ENCODE measurements at regions not wholly inside any gene's neighbourhood (a gene's known extent, or its start where the extent isn't known, plus 50 kb on each side); places are given as distances from the start of the nearest gene placed in this dataset.
"Not testable (repeated sequence)": the region's sequence is repeated elsewhere in the genome, so short reads cannot be mapped to it uniquely, and the experiment has no call there.

- no peak for DNase-seq (ENCODE audit: low read depth)
Observed at GRCh38 chr1:5125208-5125607, 470.8 kb downstream of the AJAP1 start.

GRCh38 chr1:5120559-5120958 lies 466.1 kb downstream of the AJAP1 start:
- DNase-seq (ENCODE audit: low read depth) = no peak

- DNase-seq (ENCODE audit: low read depth) = no peak
Observed at GRCh38 chr1:5119366-5120234, 465.2 kb downstream of the AJAP1 start.

GRCh38 chr1:5118771-5119170 lies 464.4 kb downstream of the AJAP1 start:
- DNase-seq (ENCODE audit: low read depth) = not testable (repeated sequence)

- not testable (repeated sequence) for DNase-seq (ENCODE audit: low read depth)
Observed at GRCh38 chr1:5118292-5118691, 463.9 kb downstream of the AJAP1 start.

- no peak for DNase-seq (ENCODE audit: low read depth)
Observed at GRCh38 chr1:5111581-5111980, 457.2 kb downstream of the AJAP1 start.

GRCh38 chr1:5110508-5110907 lies 456.1 kb downstream of the AJAP1 start:
- DNase-seq (ENCODE audit: low read depth) = no peak

GRCh38 chr1:5109633-5110032 lies 455.2 kb downstream of the AJAP1 start:
- DNase-seq (ENCODE audit: low read depth) = no peak

- DNase-seq (ENCODE audit: low read depth) = no peak
Observed at GRCh38 chr1:5108740-5109139, 454.3 kb downstream of the AJAP1 start.

- no peak for DNase-seq (ENCODE audit: low read depth)
Observed at GRCh38 chr1:5105744-5106143, 451.3 kb downstream of the AJAP1 start.

GRCh38 chr1:5099558-5099957 lies 445.1 kb downstream of the AJAP1 start:
- no peak for DNase-seq (ENCODE audit: low read depth)

- no peak for DNase-seq (ENCODE audit: low read depth)
Observed at GRCh38 chr1:5098981-5099385, 444.6 kb downstream of the AJAP1 start.

- no peak for DNase-seq (ENCODE audit: low read depth)
Observed at GRCh38 chr1:5093042-5093441, 438.6 kb downstream of the AJAP1 start.

- no peak for DNase-seq (ENCODE audit: low read depth)
Observed at GRCh38 chr1:5084676-5085075, 430.3 kb downstream of the AJAP1 start.

GRCh38 chr1:5067246-5067645 lies 412.8 kb downstream of the AJAP1 start:
- no peak for DNase-seq (ENCODE audit: low read depth)

GRCh38 chr1:5053744-5054143 lies 399.3 kb downstream of the AJAP1 start:
- DNase-seq (ENCODE audit: low read depth) = no peak

GRCh38 chr1:5029136-5029535 lies 374.7 kb downstream of the AJAP1 start:
- DNase-seq (ENCODE audit: low read depth) = no peak

- no peak for DNase-seq (ENCODE audit: low read depth)
Observed at GRCh38 chr1:5012249-5012648, 357.8 kb downstream of the AJAP1 start.

- DNase-seq (ENCODE audit: low read depth) = no peak
Observed at GRCh38 chr1:5010656-5011055, 356.2 kb downstream of the AJAP1 start.

- DNase-seq (ENCODE audit: low read depth) = no peak
Observed at GRCh38 chr1:5010236-5010635, 355.8 kb downstream of the AJAP1 start.

GRCh38 chr1:5009376-5010065 lies 355.1 kb downstream of the AJAP1 start:
- DNase-seq (ENCODE audit: low read depth) = no peak

- DNase-seq (ENCODE audit: low read depth) = no peak
Observed at GRCh38 chr1:5005171-5005570, 350.8 kb downstream of the AJAP1 start.

GRCh38 chr1:5002676-5003075 lies 348.3 kb downstream of the AJAP1 start:
- no peak for DNase-seq (ENCODE audit: low read depth)

All from ELR (cell line).